ENCODE measurements at regions not wholly inside any gene's neighbourhood (a gene's known extent, or its start where the extent isn't known, plus 50 kb on each side); places are given as distances from the start of the nearest gene placed in this dataset.
A peak's percentile ranks its signal among the peaks of the same experiment; 100 is the strongest.

DNA sequence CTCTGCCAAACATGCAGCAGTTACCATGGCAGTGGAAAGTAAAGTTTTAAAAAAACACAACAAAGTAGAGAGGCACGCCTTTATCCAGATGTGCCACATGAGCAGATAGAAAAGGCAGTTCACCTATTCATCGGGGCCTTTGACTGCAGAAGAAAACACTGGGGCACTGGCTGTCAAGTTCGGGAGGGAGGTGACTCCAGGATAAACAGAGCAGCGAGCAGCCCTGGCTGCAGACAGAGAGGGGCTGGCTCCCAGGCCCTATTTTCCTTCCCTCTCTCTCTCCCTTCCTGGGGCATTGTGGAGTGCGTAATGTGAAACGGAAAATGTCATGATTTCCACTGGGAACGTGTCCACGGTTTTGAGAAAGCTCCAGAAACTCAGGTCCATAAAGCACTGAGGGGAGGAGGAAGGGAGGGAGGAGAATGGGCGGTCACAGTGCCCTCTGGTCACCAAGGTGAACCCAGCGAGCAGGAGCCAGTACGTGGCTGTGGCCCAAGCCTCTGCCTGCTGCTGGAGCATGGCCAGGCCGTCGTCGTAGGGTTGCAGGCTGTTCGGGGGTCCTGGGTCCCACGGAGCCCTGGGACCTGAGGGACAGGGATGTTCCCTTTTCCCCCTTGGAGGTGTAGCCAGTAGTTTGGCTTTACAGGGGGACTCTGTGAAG is 114.7 kb upstream of the IRF2BP2 start:
- ATAC-seq (peak; percentile 72), DNase-seq (ENCODE audit: extremely low read depth in 1 of 4, low spot score in 3 of 4) (peak in 3 of 4 experiments; percentile 52 to 76 (median 67)), FAIRE-seq (no peak)
- intact Hi-C loops (cut with micrococcal nuclease), result loop anchor here (1.0 to 5.0 kb wide), 4 partner anchors 24 to 233 kb away; no protein-coding TSS in a partner anchor
- H3K9ac ChIP-seq (ENCODE audit: insufficient read depth in 1 of 2, low read depth in 2 of 2, low read length in 2 of 2), result peak overlapping the region; percentile 88 to 91
- H3K4me1 ChIP-seq (replicated peaks in 1 of 2; ENCODE audit: control insufficient read depth in 2 of 2, insufficient read depth in 2 of 2, low read length in 2 of 2), result peaks cover 53 to 83% of the 10 kb centered on the region in 2 experiments
- POLR2A ChIA-PET, result interaction anchor here (0.6 to 3.5 kb wide), 33 partner anchors 9 to 366 kb away, joined by 3 to 42 read pairs (median 4); partner anchors contain the start of gene IRF2BP2
- H3K4me3 ChIP-seq, result peak overlapping the region; percentile 17; the same call in 1 of the 2 replicates
- in situ Hi-C loops (cut with MboI), result loop anchor here (10.0 kb wide), 1 partner anchor 110 kb away; the partner anchor contains the start of gene IRF2BP2
- no peaks in the 10 kb centered on the region for H3K36me3 ChIP-seq (ENCODE audit: control insufficient read depth, insufficient read depth, low read length)
- BruUV-seq (replicated peaks), result TSS peak; percentile 97
- H2AFZ ChIP-seq (ENCODE audit: low read depth, low read length), result peak overlapping the region; percentile 87
- no peaks in the 10 kb centered on the region for H3K9me3 ChIP-seq (replicated peaks; ENCODE audit: control insufficient read depth, insufficient read depth, low read depth, low read length)
- H3K79me2 ChIP-seq (ENCODE audit: control insufficient read depth, insufficient read depth, low read length), result no peaks in the 10 kb centered on the region
- 6% methylated on average over 15 of the region's 16 CpGs for WGBS (ENCODE audit: insufficient coverage, low coverage, missing lambda C conversion rate)
- peak overlapping the region; percentile 87 for H3K4me2 ChIP-seq (ENCODE audit: insufficient read depth, low read length)
- H3K27ac ChIP-seq (ENCODE audit: extremely low read depth, low read depth, low read length), result peak overlapping the region; percentile 97
- no peaks in the 10 kb centered on the region for H3K27me3 ChIP-seq (ENCODE audit: control insufficient read depth in 2 of 2, insufficient read depth in 2 of 2, low read length in 2 of 2)
- H3K9me1 ChIP-seq (ENCODE audit: control insufficient read depth, insufficient read depth, low read length), result peaks cover 5% of the 10 kb centered on the region
- CTCF ChIA-PET (ENCODE audit: low intra/inter-chr PET ratio), result no interaction called here
- no peaks in the 10 kb centered on the region for H4K20me1 ChIP-seq (replicated peaks; ENCODE audit: control insufficient read depth, insufficient read depth, low read length)
- TF ChIP-seq FOXJ3 (CRISPR knock-in tag; IDR thresholded peaks at IDR 0.05) (peak; percentile 86), SMAD2 (IDR thresholded peaks at IDR 0.05; ENCODE audit: low read depth, low read length) (no peak), TCF15 (CRISPR knock-in tag; IDR thresholded peaks at IDR 0.05) (0 out of 2 replicates have a peak, but pooled peaks have one; percentile 16), MYC (IDR thresholded peaks at IDR 0.05; ENCODE audit: low read depth, low read length) (no peak), MYC (CRISPR knock-in tag; IDR thresholded peaks at IDR 0.05; ENCODE audit: borderline replicate concordance, low read depth) (peak; percentile 74; the same call in 1 of the 2 replicates), FOXK2 (conservative IDR thresholded peaks at IDR 0.05 in 1 of 2, IDR thresholded peaks at IDR 0.05 in 1 of 2; ENCODE audit: low read depth in 2 of 2) (peak; percentile 10 to 24; a peak in 3 of 4 replicates), AFF4 (CRISPR knock-in tag; IDR thresholded peaks at IDR 0.05) (0 out of 2 replicates have a peak, but pooled peaks have one; percentile 20), PHF20 (IDR thresholded peaks at IDR 0.05; ENCODE audit: partially characterized antibody) (peak; percentile 7), SAP30 (IDR thresholded peaks at IDR 0.05; ENCODE audit: borderline replicate concordance, insufficient read depth, low read depth, low read length, poor library complexity, severe bottlenecking) (peak; percentile 20), HBP1 (CRISPR knock-in tag; IDR thresholded peaks at IDR 0.05) (0 out of 2 replicates have a peak, but pooled peaks have one; percentile 83), SPI1 (IDR thresholded peaks at IDR 0.05; ENCODE audit: borderline replicate concordance, low read depth, low read length) (0 out of 2 replicates have a peak, but pooled peaks have one; percentile 82)
- TF ChIP-seq, protein P1, sequence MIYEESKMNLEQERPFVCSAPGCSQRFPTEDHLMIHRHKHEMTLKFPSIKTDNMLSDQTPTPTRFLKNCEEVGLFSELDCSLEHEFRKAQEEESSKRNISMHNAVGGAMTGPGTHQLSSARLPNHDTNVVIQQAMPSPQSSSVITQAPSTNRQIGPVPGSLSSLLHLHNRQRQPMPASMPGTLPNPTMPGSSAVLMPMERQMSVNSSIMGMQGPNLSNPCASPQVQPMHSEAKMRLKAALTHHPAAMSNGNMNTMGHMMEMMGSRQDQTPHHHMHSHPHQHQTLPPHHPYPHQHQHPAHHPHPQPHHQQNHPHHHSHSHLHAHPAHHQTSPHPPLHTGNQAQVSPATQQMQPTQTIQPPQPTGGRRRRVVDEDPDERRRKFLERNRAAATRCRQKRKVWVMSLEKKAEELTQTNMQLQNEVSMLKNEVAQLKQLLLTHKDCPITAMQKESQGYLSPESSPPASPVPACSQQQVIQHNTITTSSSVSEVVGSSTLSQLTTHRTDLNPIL (CRISPR knock-in tag; IDR thresholded peaks at IDR 0.05), result peak; percentile 59; the same call in 1 of the 2 replicates

All from K562 (cell line).